OCI-LY7 (cell line): ENCODE measurements at regions not wholly inside any gene's neighbourhood (a gene's known extent, or its start where the extent isn't known, plus 50 kb on each side); places are given as distances from the start of the nearest gene placed in this dataset.

Source experiments
- EZH2phosphoT487 ChIP-seq: fragments of 200-600 bp; sonication (generic); IDR thresholded peaks from 2 replicates; pipeline ENCODE4 v1.6.1; 2018; ENCODE audit warnings: low read depth, borderline replicate concordance, mild to moderate bottlenecking, mixed run types, antibody characterized with exemption, low read length, moderate library complexity, mixed read lengths
- TF ChIP-seq, protein P1 (sequence below): fragments of 200-600 bp; sonication (generic); conservative IDR thresholded peaks from 2 replicates; pipeline ENCODE4 v1.5.1; 2014; ENCODE audit warnings: mild to moderate bottlenecking, antibody characterized with exemption, low read length, moderate library complexity, mixed read lengths

DNA sequence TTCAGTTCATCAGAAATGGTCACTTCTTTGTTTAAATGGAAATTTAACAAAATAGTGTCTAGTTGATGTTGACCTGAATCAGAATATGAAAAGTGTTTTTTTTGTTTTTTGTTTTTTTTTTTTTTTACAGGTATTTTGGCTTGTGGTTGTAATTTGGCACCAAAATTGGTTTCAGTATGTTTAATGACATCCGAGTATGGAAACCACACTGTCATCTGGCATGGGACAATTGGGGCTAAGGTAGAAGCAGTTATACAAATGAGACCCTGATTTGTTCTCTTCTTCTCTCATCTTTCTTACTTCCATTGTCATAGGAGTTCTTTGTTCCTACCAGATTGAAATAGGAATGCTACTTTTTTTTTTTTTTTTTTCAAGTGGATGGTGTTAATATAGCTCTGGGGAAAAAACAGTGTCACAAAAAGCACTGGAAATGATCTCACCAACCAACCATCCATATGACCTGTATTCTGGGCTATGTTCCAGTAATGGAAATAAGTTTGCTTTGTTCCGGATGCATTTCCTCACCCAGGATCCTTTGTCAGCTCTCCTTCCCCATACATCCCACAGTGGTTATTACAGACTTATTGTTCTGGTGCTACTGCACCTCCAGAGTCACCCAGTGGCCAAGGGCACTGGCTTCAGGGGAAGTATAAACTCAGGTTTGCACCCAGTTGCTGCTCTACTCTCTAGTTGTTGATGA is 95.8 kb downstream of the ATXN3L start:
- TF ChIP-seq, protein P1, sequence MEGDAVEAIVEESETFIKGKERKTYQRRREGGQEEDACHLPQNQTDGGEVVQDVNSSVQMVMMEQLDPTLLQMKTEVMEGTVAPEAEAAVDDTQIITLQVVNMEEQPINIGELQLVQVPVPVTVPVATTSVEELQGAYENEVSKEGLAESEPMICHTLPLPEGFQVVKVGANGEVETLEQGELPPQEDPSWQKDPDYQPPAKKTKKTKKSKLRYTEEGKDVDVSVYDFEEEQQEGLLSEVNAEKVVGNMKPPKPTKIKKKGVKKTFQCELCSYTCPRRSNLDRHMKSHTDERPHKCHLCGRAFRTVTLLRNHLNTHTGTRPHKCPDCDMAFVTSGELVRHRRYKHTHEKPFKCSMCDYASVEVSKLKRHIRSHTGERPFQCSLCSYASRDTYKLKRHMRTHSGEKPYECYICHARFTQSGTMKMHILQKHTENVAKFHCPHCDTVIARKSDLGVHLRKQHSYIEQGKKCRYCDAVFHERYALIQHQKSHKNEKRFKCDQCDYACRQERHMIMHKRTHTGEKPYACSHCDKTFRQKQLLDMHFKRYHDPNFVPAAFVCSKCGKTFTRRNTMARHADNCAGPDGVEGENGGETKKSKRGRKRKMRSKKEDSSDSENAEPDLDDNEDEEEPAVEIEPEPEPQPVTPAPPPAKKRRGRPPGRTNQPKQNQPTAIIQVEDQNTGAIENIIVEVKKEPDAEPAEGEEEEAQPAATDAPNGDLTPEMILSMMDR: no peak
- no peak for TF ChIP-seq EZH2phosphoT487
